ENCODE measurements at regions not wholly inside any gene's neighbourhood (a gene's known extent, or its start where the extent isn't known, plus 50 kb on each side); places are given as distances from the start of the nearest gene placed in this dataset.

GRCh38 chr10:131758939-131759301, 141.9 kb upstream of the PPP2R2D start:
- DNase-seq = no peak

DNA sequence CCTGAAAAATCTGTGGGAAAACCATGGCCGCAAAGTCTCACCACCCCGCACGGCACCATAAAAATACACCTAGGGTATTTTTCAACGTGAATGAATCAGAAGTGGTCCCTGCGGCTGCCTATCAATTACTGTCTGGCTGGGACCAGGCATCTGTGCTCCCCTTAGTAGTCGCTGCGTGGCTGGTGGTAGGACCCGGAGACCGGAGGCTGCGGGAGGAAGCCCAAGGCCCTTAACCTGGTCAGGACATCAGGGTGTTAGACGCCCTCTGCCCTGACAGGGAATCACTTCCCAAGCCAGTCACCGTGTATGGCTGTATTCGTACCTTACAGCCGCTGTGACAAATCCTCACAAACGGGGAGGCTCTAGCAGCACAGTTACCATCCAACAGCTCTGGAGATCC, 141.5 kb upstream of the PPP2R2D start:
- DNase-seq = no peak

DNA sequence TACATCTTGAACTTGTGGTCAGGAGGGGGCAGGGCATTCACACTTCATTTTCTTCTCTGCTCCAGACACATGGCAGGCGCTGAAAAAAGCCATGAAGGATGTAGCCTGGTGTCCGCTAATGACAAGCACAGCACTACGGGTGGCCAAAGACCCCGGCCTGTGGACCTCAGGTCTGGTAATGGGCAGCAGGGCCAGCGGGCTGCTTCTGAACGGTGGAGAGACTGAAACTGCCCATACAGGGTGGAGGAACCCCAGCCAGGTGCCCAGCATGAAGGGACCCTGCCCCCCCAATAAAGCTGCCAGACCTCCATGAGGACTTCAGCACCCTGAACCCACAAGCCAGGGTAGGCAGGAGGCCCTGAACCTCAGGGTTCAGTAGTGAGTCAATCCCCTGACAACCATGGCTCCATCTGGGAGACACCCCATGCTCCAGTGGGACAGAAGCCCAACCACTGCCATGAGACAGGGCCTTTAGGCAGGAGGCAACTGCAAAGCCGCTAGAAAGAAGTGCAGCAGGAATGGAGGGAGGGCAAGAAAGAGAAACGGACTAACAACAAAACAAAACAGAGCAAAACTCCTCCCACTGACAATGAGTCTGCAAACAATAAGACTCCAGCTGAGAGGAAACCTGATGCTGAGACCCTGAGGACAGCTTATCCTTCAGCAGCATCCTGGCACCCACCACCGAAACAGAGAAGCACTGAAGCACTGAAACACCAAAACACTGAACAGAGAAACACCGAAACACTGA, 140.2 kb upstream of the PPP2R2D start:
- DNase-seq = no peak

DNA sequence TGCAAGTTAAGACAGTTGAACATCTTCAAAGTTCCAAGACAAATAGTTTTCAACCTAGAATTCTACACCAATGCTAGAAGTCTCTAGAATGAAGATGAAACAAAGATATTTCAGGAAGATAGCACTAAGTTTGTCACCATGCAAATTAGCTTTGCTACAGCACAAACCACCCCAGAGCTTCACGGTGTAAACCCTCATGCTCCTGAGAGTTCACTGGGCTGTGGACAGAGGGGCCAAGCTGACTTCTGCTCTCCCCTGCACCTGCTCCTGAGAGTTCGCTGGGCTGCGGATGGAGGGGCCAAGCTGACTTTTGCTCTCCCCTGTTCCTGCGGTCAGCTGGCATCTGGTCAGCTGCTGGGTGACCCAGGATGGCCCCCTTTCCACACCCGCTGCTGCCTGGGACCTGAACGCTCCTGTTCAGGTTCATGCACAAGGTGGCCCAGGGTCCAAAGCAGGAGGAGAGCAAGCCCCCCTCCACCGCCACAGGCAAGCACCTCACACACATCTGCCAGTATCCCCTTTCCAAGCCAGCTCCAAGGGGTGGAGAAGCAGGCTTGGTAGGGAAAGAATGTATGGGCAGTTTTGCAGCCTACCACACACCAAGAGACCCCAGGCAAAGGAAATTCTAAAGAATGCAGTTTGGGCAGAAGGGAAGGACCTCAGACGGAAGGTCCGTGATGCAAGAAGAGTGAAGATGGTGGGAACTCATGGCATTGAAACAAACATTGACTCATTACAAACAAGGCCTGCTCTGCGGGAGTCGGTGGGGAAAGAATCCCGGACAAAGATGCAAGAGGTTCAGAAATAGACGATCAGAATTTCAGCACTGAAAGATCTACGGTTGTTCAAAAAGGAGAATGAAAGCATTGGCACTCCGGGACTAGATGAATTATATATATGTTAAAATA, 137.8 kb upstream of the PPP2R2D start:
- no peak for DNase-seq

DNA sequence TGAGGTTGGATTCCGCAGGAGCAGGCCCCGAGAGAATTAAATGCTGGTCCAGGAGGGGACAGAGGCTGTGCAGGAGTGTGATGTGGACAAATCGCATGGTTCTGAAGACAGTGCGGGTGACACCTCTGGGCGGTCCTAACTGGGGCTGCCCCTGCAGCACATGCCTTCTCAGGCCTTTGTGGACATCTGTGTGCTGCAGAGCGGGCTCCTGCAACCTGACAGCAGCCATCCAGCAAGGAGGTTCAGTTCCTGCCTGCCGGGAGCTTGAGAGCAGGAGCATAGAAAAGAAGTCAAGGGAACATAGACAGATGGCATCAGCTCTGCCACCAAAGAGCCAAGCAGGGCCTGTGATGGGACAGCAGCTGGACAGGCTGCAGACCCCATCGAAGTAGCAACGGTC, 135.9 kb upstream of the PPP2R2D start:
- no peak for DNase-seq

DNA sequence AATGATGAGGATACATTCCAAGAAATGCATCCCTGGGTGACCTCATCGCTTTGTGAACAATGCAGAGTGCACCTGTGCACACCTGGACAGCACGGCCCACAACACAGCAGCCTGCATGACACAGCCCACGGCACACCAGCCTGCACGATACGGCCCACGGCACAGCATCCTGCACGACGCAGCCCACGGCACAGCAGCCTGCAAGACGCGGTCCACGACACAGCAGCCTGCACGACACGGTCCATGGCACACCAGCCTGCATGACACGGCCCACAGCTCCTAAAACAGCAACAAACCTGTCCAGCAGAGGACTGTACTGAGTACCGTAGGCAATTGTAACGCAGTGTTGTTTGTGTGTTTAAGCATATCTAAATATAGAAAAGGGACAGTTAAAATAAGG, 134.7 kb upstream of the PPP2R2D start:
- no peak for DNase-seq

DNA sequence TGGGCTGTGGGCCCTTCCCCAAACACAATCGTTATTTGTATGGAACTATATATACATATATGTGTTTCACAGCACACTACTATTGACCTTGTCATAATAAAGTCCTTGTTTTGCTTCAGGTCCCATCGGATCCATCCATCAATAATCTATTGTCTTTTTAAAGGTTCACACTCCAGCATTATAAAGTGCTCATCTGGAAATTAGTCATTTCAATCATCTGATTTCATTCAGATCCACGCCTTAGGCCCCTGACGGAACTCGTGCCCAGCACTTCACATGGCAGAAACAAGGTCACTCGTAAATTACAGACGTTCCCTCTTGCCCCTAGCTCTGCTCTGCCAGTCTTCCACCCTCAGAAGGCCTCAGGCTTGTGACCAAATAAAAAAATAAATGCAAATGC, 133.1 kb upstream of the PPP2R2D start:
- no peak for DNase-seq

GRCh38 chr10:131769571-131770410, 131.0 kb upstream of the PPP2R2D start:
- no peak for DNase-seq

GRCh38 chr10:131770946-131771633, 129.7 kb upstream of the PPP2R2D start:
- DNase-seq = no peak

- DNase-seq = no peak
Measured at GRCh38 chr10:131771634-131772358, 129.0 kb upstream of the PPP2R2D start.

DNA sequence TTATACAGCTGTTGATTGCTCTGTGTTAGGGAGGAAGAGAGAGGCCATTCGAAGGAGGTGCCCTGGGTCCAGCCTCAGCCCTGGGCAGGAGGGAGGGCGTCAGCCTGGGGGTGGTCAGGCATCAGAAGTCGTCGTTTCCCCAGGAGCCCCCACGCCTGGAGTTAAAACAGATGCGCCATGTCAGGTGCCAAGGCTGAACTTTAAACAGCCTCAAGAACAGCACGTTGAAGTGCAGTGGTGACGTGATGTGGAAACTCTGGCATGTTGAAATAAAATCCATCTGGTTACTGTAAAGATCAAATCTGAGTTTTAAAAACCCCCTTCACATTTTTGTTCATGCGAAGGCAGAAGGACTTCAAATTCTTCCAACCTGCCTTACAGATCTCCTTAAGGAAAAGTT, 128.4 kb upstream of the PPP2R2D start:
- DNase-seq = no peak

DNA sequence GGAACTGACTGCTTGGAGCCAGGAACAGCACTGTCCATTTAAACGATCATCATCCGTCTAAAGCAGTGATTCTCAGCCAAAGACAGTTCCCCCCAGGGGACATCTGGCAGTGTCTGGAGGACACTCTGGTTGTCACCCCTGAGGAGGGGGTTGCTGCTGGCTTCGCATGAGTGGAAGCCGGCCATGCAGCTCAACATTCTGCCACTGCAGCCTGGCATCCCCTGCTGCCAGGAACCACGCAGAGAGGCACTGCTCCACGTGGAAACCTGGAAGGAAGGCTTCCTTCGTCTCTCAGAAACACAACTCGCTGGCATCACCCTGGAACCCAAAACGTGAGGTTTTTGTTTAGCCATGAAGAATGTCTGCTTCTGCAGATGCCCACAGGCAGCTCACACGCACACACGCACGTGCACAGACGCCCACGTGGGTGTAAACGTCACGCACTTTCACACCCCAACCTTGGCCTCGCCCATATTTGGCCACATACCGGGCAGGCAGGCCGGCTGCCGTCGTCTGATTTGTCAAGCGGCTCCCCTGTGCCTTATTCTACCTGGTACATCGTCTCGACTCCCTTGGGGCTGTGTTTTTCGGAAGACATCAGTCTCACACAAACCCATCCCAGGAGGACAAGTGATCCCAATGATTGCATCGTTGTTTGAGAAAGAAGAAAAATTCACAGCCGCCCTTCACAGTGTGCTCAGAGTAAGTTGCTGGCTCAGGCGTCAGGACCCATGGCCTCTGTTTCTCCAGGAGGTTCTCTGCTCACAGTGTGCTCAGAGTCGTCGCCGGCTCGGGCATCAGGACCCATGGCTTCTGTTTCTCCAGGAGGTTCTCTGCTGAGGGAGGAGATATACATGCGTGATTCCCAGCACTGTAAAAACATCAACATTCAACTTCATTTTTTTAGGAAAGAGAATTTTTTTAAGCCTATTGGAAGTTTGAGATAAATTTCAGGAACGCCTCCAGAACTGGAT, 127.2 kb upstream of the PPP2R2D start:
- no peak for DNase-seq

- peak; percentile 13 for DNase-seq
Measured at GRCh38 chr10:131774681-131775085, 126.1 kb upstream of the PPP2R2D start.

DNA sequence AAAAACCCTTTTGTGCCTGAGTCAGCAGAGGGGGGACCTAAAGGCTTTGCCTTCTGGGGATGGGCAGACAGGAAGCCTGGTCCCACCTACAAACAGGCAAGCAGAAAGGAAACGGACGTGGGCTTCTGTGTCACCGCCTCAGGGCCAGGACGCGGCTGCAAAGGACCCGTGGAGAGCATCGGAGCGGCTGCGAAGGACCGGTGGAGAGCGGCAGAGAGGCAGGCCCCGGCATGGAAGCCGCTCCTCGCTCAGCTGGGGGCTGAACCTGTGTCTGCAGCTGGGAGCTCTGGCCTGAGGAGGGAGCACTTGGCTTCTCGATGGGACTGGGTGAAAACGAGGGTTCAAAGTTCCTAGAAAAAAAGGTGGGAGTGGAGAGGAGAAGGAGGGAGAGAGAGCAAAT, 125.4 kb upstream of the PPP2R2D start:
- DNase-seq = peak; percentile 10

DNA sequence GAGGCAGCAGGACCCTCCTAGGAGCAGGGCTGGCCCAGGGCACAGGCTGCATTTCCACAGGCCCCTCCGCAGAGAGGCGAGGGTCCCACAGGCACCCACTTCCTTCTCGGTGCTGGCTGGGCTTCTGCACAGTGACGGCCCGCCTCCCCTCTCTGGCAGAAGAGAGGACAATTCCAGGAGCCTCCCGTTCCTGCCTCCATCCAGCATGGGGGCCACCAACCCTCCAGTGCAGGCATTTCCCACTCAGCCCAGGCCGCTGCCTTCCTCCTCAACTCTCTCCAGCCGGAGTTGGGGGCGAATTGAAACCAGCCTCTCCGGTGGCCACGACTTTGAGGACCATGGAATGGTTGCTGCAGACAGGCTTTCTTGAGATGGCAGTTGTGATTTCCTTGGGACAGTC, 125.0 kb upstream of the PPP2R2D start:
- peak; percentile 15 for DNase-seq

- peak; percentile 17 for DNase-seq
Measured at GRCh38 chr10:131776496-131776895, 124.3 kb upstream of the PPP2R2D start.

GRCh38 chr10:131777162-131777561, 123.6 kb upstream of the PPP2R2D start:
- DNase-seq = peak; percentile 6

- peak; percentile 7 for DNase-seq
Measured at GRCh38 chr10:131777921-131778320, 122.9 kb upstream of the PPP2R2D start.

GRCh38 chr10:131778385-131778784, 122.4 kb upstream of the PPP2R2D start:
- peak; percentile 18 for DNase-seq

- peak; percentile 3 for DNase-seq
Measured at GRCh38 chr10:131778842-131779241, 122.0 kb upstream of the PPP2R2D start.
